ENCODE measurements at regions not wholly inside any gene's neighbourhood (a gene's known extent, or its start where the extent isn't known, plus 50 kb on each side); places are given as distances from the start of the nearest gene placed in this dataset.

GRCh38 chr20:40309731-40310130, 379.3 kb downstream of the MAFB start:
- TF ChIP-seq, protein P1, sequence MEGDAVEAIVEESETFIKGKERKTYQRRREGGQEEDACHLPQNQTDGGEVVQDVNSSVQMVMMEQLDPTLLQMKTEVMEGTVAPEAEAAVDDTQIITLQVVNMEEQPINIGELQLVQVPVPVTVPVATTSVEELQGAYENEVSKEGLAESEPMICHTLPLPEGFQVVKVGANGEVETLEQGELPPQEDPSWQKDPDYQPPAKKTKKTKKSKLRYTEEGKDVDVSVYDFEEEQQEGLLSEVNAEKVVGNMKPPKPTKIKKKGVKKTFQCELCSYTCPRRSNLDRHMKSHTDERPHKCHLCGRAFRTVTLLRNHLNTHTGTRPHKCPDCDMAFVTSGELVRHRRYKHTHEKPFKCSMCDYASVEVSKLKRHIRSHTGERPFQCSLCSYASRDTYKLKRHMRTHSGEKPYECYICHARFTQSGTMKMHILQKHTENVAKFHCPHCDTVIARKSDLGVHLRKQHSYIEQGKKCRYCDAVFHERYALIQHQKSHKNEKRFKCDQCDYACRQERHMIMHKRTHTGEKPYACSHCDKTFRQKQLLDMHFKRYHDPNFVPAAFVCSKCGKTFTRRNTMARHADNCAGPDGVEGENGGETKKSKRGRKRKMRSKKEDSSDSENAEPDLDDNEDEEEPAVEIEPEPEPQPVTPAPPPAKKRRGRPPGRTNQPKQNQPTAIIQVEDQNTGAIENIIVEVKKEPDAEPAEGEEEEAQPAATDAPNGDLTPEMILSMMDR (IDR thresholded peaks at IDR 0.05; ENCODE audit: low read depth, low read length), result no peak
- Histone ChIP-seq H3K9me3 (ENCODE audit: control insufficient read depth, insufficient read depth, low read length) (no peaks in the 10 kb centered on the region), H3K27ac (ENCODE audit: low read depth, low read length) (no peak overlapping the region), H3K4me3 (ENCODE audit: low read depth, low read length) (no peak overlapping the region), H3K27me3 (ENCODE audit: control insufficient read depth, insufficient read depth, low read length) (no peaks in the 10 kb centered on the region)
- no peak for DNase-seq (ENCODE audit: low read depth, low spot score)
- ChIA-PET POLR2A (no interaction called here), CTCF (no interaction called here)

GRCh38 chr20:40307997-40308396, 381.0 kb downstream of the MAFB start:
- POLR2A ChIA-PET, result no interaction called here
- no peak overlapping the region for H3K27ac ChIP-seq (ENCODE audit: low read depth, low read length)

DNA sequence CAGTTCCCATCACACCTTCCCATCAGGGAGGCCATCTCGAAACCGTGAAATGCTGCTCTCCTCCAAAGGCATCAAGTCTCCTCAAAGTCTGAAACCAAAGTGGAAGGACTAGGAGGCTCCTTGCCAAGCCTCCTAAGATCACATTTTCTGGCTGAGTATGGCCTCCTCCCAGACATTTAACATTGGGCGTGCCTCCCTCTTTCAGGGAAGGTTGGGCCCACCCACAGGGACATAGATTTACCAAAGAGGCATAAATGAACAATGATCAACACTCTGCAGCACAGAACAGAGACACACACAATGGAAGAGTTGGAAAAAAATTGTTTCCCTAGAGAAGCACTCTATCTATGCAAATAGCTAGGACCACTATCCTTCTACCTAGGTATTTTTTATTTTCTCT, 381.8 kb downstream of the MAFB start:
- ChIA-PET CTCF (no interaction called here), POLR2A (no interaction called here)
- no peak for DNase-seq (ENCODE audit: low read depth, low spot score)
- no peak overlapping the region for H3K27ac ChIP-seq (ENCODE audit: low read depth, low read length)
- TF ChIP-seq, protein P1 (IDR thresholded peaks at IDR 0.05; ENCODE audit: low read depth, low read length), result no peak
- no peaks in the 10 kb centered on the region for H3K27me3 ChIP-seq (ENCODE audit: control insufficient read depth, insufficient read depth, low read length)
- no peaks in the 10 kb centered on the region for H3K9me3 ChIP-seq (ENCODE audit: control insufficient read depth, insufficient read depth, low read length)
- no peak overlapping the region for H3K4me3 ChIP-seq (ENCODE audit: low read depth, low read length)

More at GRCh38 chr20:40307997-40308396, 381.0 kb downstream of the MAFB start:
- no peaks in the 10 kb centered on the region for H3K27me3 ChIP-seq (ENCODE audit: control insufficient read depth, insufficient read depth, low read length)
- no peak for DNase-seq (ENCODE audit: low read depth, low spot score)
- TF ChIP-seq, protein P1 (IDR thresholded peaks at IDR 0.05; ENCODE audit: low read depth, low read length), result no peak
- no peaks in the 10 kb centered on the region for H3K9me3 ChIP-seq (ENCODE audit: control insufficient read depth, insufficient read depth, low read length)
- CTCF ChIA-PET, result no interaction called here
- H3K4me3 ChIP-seq (ENCODE audit: low read depth, low read length), result no peak overlapping the region

DNA sequence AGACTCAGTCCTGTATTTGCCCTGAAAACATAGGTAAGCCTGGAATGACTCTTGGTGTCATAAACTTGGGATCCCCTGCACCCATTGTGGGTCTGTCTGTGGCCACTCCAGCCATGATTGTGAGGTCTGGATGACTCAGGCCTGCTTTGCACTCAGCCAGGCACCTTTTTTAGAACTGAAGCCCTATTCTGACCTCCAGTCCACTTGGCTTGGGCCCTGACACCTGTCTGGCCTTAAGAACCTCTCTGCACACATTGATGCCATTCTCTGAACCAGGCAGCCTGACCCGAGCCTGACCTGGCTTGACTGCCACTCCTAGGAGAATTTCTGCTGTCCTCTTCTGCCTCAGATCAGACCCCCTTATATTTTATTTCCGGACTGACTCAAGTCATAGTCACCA, 383.7 kb downstream of the MAFB start:
- TF ChIP-seq, protein P1 (IDR thresholded peaks at IDR 0.05; ENCODE audit: low read depth, low read length), result no peak
- DNase-seq (ENCODE audit: low read depth, low spot score), result no peak
- H3K27ac ChIP-seq (ENCODE audit: low read depth, low read length), result no peak overlapping the region
- H3K27me3 ChIP-seq (ENCODE audit: control insufficient read depth, insufficient read depth, low read length), result no peaks in the 10 kb centered on the region
- CTCF ChIA-PET, result no interaction called here
- no peaks in the 10 kb centered on the region for H3K9me3 ChIP-seq (ENCODE audit: control insufficient read depth, insufficient read depth, low read length)
- H3K4me3 ChIP-seq (ENCODE audit: low read depth, low read length), result no peak overlapping the region
- POLR2A ChIA-PET, result no interaction called here

DNA sequence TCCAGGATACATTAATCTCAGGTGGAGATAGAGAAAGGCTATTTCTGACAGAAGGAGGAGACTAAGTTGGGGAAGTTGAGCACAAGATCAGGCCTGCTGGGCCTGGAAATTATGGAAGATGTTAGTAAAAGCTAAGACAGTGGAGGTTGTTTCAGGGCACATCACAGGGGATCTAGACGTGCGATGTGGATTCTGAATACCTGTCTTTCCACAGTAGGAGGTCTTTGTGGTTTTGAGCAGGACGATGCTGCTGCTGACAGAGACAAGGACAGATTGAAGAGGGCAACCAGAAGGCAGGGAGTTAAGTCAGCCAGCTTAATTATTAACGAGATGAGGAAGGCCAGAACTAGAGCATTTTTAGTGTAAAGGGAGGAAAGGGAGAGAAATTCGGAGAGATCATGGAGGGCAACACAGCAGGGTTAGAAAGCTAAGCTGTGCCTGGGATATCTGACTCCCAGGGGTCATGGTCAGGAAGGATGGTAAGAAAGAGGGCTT, 384.9 kb downstream of the MAFB start:
- TF ChIP-seq, protein P1 (IDR thresholded peaks at IDR 0.05; ENCODE audit: low read depth, low read length), result no peak
- DNase-seq (ENCODE audit: low read depth, low spot score), result no peak

More for the DNA sequence above, 384.9 kb downstream of the MAFB start:
- Histone ChIP-seq H3K4me3 (ENCODE audit: low read depth, low read length) (no peak overlapping the region), H3K27me3 (ENCODE audit: control insufficient read depth, insufficient read depth, low read length) (no peaks in the 10 kb centered on the region), H3K27ac (ENCODE audit: low read depth, low read length) (no peak overlapping the region), H3K9me3 (ENCODE audit: control insufficient read depth, insufficient read depth, low read length) (no peaks in the 10 kb centered on the region)
- CTCF ChIA-PET, result no interaction called here
- POLR2A ChIA-PET, result no interaction called here

Data from AG04450 (cell line).